OCI-LY1 (cell line): ENCODE measurements at regions not wholly inside any gene's neighbourhood (a gene's known extent, or its start where the extent isn't known, plus 50 kb on each side); places are given as distances from the start of the nearest gene placed in this dataset.

ENCODE experiments used
- H2AFZ ChIP-seq: fragments of 200-600 bp; sonication (generic), shearing (Covaris generic); 2 replicates; pipeline ENCODE4 v1.6.0; 2014; ENCODE audit warnings: antibody characterized with exemption, mild to moderate bottlenecking, low read length
- H3F3A ChIP-seq: fragments of 200-600 bp; sonication (generic), shearing (Covaris generic); 2 replicates; pipeline ENCODE4 v1.6.0; 2014; ENCODE audit warnings: mild to moderate bottlenecking, antibody characterized with exemption, low read length, moderate library complexity; ENCODE audit not compliant: insufficient read depth
- H3K27ac ChIP-seq: fragments of 200-600 bp; sonication (generic); 2 replicates; pipeline ENCODE4 v1.5.1; 2014; ENCODE audit warnings: low read length, mixed run types, mild to moderate bottlenecking, low read depth; ENCODE audit not compliant: poor library complexity, severe bottlenecking
- H3K27me3 ChIP-seq: fragments of 200-600 bp; sonication (generic); 2 replicates; pipeline ENCODE4 v1.6.0; 2014; ENCODE audit warnings: antibody characterized with exemption, mild to moderate bottlenecking, low read length, moderate library complexity; ENCODE audit not compliant: insufficient read depth
- H3K36me3 ChIP-seq: fragments of 200-600 bp; sonication (generic); 2 replicates; pipeline ENCODE4 v1.6.1; 2014; ENCODE audit warnings: mild to moderate bottlenecking, antibody characterized with exemption, low read length, moderate library complexity, mixed read lengths; ENCODE audit not compliant: insufficient read depth
- H3K4me1 ChIP-seq: fragments of 200-600 bp; sonication (generic); 2 replicates; pipeline ENCODE4 v1.5.1; 2014; ENCODE audit warnings: mild to moderate bottlenecking, low read length, moderate library complexity; ENCODE audit not compliant: insufficient read depth, severe bottlenecking
- H3K4me2 ChIP-seq: fragments of 200-600 bp; sonication (generic), shearing (Covaris generic); 2 replicates; pipeline ENCODE4 v1.6.1; 2014; ENCODE audit warnings: low read length
- H3K4me3 ChIP-seq: fragments of 200-600 bp; sonication (generic); 2 replicates; pipeline ENCODE4 v1.5.1; 2014; ENCODE audit warnings: low read length, low read depth, mild to moderate bottlenecking, mixed read lengths; ENCODE audit not compliant: poor library complexity, severe bottlenecking
- H3K79me2 ChIP-seq: fragments of 200-600 bp; shearing (Covaris generic); 2 replicates; pipeline ENCODE4 v1.6.1; 2016; ENCODE audit warnings: mixed run types, low read length, mixed read lengths; ENCODE audit not compliant: insufficient read depth
- H3K9ac ChIP-seq: fragments of 200-600 bp; sonication (generic), shearing (Covaris generic); 2 replicates; pipeline ENCODE4 v1.6.1; 2014; ENCODE audit warnings: mild to moderate bottlenecking, low read length, mixed read lengths
- H3K9me2 ChIP-seq: fragments of 200-600 bp; sonication (generic), shearing (Covaris generic); 2 replicates; pipeline ENCODE4 v1.6.1; 2014; ENCODE audit warnings: low read depth, mild to moderate bottlenecking, low read length, mixed read lengths
- H3K9me3 ChIP-seq: fragments of 200-600 bp; shearing (Covaris generic); 2 replicates; pipeline ENCODE4 v1.6.1; 2014; ENCODE audit warnings: low read length, mixed read lengths
- H4K20me1 ChIP-seq: fragments of 200-600 bp; sonication (generic), shearing (Covaris generic); 2 replicates; pipeline ENCODE4 v1.6.0; 2016; ENCODE audit warnings: mild to moderate bottlenecking, low read length; ENCODE audit not compliant: insufficient read depth
- EZH2 ChIP-seq: fragments of 200-600 bp; sonication (generic), shearing (Covaris generic); IDR thresholded peaks from 2 replicates; pipeline ENCODE4 v1.8.0; 2017; ENCODE audit warnings: borderline replicate concordance, mixed run types, mild to moderate bottlenecking, antibody characterized with exemption, low read length, moderate library complexity, mixed read lengths
- TF ChIP-seq, protein P1 (sequence below): fragments of 200-600 bp; sonication (generic), shearing (Covaris generic); IDR thresholded peaks from 2 replicates; pipeline ENCODE4 v1.5.1; 2017; ENCODE audit warnings: mild to moderate bottlenecking, antibody characterized with exemption, low read length, moderate library complexity, mixed read lengths

DNA sequence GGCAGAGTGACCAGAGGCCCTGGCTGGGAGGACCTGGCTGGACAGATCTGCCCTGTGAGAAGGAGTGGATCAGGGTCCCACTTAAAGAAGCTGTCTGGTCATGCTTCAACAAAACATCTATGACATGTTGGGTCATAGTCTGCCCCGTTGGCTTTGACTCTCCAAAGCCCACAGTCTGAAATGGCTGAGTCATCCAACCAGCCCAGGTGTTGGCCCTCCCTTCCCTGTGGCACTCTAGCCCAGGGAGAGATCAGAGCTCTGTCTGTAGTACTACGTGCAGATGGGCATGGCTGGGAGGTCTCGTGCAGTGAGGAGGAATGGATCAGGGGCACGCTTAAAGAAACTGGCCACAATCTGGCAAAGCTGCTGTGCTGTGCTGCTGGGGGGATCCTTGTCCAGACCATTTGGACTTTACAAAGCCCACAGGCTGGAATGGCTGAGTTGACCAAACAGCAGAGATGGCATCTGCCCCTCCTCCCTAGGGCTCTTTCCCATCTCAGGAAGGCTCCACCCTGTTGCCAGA is 206.1 kb downstream of the TUSC1 start:
- Histone ChIP-seq H3K27me3 (no peaks in the 10 kb centered on the region), H3K27ac (no peak overlapping the region), H3F3A (no peaks in the 10 kb centered on the region), H3K9me2 (no peaks in the 10 kb centered on the region), H3K9ac (no peak overlapping the region), H3K4me3 (no peak overlapping the region), H3K4me2 (no peak overlapping the region), H3K9me3 (no peaks in the 10 kb centered on the region), H3K36me3 (no peaks in the 10 kb centered on the region), H3K79me2 (no peaks in the 10 kb centered on the region), H2AFZ (no peak overlapping the region), H4K20me1 (no peaks in the 10 kb centered on the region), H3K4me1 (no peaks in the 10 kb centered on the region)
- no peak for TF ChIP-seq EZH2
- TF ChIP-seq, protein P1, sequence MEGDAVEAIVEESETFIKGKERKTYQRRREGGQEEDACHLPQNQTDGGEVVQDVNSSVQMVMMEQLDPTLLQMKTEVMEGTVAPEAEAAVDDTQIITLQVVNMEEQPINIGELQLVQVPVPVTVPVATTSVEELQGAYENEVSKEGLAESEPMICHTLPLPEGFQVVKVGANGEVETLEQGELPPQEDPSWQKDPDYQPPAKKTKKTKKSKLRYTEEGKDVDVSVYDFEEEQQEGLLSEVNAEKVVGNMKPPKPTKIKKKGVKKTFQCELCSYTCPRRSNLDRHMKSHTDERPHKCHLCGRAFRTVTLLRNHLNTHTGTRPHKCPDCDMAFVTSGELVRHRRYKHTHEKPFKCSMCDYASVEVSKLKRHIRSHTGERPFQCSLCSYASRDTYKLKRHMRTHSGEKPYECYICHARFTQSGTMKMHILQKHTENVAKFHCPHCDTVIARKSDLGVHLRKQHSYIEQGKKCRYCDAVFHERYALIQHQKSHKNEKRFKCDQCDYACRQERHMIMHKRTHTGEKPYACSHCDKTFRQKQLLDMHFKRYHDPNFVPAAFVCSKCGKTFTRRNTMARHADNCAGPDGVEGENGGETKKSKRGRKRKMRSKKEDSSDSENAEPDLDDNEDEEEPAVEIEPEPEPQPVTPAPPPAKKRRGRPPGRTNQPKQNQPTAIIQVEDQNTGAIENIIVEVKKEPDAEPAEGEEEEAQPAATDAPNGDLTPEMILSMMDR: no peak

DNA sequence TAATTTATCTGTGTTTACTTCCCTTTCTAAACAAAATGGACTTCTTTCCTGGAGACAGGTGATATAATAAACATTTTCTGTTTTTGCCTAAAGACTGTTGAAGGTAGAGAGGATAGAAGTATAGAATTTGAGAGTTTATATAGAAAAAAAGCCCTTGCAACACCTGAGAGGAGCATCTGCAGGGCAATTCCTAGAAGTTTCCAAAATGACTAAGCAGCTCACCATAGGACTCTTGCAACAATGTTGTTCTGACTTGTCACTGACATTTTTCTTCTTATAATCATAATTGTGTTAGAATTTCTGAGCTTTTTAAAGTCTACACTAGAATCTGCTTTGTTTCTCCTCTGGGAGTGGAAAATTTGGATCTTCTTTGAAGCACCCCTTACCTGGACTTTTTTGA is 216.8 kb downstream of the TUSC1 start:
- TF ChIP-seq, protein P1: no peak
- no peak for TF ChIP-seq EZH2
- Histone ChIP-seq H2AFZ (no peak overlapping the region), H3K4me2 (no peak overlapping the region), H3K9ac (no peak overlapping the region), H3K27ac (no peak overlapping the region), H4K20me1 (no peaks in the 10 kb centered on the region), H3F3A (no peaks in the 10 kb centered on the region), H3K4me1 (no peaks in the 10 kb centered on the region), H3K36me3 (no peaks in the 10 kb centered on the region), H3K4me3 (no peak overlapping the region), H3K27me3 (no peaks in the 10 kb centered on the region), H3K79me2 (no peaks in the 10 kb centered on the region), H3K9me3 (no peaks in the 10 kb centered on the region), H3K9me2 (no peaks in the 10 kb centered on the region)

DNA sequence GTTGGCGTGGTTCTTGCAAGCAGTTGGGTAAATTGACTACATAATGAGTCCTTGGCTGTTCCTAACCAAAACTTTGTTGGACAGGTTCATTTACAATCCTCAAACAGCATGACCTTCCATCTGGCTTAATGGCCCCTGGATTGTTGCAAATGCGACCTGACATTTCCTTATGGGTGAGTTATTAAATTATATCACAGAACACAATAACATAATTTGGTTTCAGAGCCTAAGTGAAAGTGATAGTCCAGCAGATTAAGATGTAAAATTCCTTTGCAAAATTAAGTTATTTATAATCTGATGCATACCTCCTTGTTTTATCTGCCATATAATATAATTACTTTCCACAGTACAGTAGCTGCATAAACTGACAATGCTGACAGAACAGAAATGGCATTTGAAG is 224.4 kb downstream of the TUSC1 start:
- no peak overlapping the region for H3K9ac ChIP-seq
- H3K27me3 ChIP-seq: no peaks in the 10 kb centered on the region
- no peaks in the 10 kb centered on the region for H3K79me2 ChIP-seq
- H3K27ac ChIP-seq: no peak overlapping the region
- H2AFZ ChIP-seq: no peak overlapping the region
- H3K4me3 ChIP-seq: no peak overlapping the region
- H3K9me2 ChIP-seq: no peaks in the 10 kb centered on the region
- H3K4me1 ChIP-seq: no peaks in the 10 kb centered on the region
- no peaks in the 10 kb centered on the region for H4K20me1 ChIP-seq
- no peak overlapping the region for H3K4me2 ChIP-seq
- no peaks in the 10 kb centered on the region for H3K36me3 ChIP-seq
- no peaks in the 10 kb centered on the region for H3F3A ChIP-seq
- H3K9me3 ChIP-seq: no peaks in the 10 kb centered on the region
- no peak for TF ChIP-seq EZH2
- TF ChIP-seq, protein P1: no peak
